ENCODE measurements at regions not wholly inside any gene's neighbourhood (a gene's known extent, or its start where the extent isn't known, plus 50 kb on each side); places are given as distances from the start of the nearest gene placed in this dataset.
"Not testable (repeated sequence)": the region's sequence is repeated elsewhere in the genome, so short reads cannot be mapped to it uniquely, and the experiment has no call there.

DNA sequence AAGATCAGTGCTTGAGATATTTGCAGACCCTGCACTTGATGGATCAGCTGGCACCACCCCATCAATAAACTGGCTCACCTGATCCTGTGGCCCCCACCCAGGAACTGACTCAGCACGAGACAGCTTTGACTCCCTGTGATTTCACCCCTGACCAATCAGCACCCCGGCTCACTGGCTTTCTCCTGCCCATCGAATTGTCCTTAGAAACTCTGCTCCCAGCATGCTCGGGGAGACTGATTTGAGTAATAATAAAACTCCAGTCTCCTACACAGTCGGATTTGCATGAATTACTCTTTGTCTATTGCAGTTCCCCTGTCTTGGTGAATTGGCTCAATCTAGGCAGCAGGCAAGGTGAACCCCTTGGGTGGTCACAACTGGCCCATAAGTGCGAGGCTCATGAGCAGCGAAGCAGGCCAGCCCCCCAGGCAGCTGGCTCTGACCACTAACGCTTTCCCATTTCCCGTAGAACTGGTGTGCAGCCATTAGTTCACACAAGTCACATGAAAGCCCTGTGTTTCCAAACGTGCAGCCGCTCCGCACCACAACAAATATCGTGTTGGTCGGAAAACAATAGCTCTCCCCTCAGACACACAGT, 79.6 kb downstream of the RSPH3 start:
- DNase-seq = no peak

DNA sequence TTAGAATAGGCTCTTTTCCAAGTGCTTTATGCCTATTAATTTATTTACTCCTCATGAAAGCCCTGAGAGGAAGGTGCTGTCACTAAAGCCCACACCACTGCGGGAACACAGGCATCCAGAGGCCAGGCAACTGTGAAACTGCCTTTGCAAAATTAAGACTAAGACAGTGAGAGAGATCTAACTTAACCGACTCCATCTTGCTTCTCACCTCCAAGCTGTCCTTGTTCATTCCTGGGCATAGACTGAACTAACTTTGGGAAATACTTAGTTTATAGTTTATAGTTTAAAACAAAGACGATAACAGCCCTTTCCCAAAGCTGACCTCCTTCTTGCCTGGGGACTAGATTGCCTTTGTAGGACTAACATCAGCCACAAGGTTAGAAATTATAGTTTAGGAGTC, 80.1 kb downstream of the RSPH3 start:
- no peak for DNase-seq

DNA sequence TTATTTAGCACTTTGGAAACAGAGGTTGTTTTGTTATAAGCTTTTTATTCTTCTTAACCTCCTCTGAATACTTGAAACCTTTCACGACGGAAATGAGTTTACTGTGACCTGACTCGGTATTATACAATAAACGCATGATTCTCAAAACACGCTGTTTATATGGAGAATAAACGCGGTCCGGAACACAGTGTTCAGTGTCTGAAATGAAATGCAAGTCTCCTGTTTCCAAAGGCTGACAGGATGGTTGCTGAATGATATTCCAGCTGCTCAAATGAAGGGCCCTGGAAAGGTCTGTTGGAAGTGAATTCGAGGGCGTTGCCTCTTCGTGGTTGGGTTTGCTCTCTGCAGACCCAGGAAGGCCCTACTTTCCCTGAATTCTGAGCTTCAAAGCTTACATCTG, 83.4 kb downstream of the RSPH3 start:
- no peak for DNase-seq

DNA sequence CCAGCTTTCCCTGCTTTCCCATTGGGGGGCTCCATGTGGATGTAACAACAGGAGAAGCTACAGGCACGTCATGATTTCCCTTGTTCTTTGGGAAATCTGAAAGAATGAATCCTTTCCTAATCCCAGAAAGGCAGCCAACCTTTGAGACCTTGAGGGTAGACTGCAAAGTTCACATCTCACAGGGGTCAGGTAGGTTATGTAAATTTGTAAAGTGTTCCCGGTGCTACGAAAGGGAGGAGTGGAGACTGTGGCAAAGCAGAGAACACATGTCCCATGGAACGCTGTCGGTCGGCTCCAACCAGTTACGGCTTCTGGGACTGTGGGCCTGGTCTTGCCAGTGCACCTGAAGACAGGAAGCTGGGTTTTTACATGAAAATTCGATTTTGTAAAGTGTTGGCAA, 85.1 kb downstream of the RSPH3 start:
- DNase-seq = no peak

DNA sequence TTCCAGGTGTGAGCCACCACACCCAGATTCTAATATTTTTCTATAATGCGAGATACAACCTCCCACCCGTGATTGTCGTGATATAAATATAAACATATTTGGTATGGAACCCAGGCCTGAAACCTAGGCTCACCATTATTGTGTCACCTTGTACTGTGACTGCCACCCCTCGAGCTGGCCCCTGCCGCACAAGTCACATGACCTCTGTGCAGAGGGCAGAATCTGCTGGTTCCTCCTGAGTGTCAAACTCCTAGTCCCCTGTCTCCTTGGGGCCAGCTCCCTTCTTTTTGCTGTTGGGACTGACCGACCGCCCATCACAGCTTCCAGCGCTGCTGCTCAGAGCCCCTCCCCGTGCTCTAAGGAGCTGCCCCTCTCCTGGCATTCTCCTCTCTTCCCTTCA, 86.4 kb downstream of the RSPH3 start:
- DNase-seq = no peak

DNA sequence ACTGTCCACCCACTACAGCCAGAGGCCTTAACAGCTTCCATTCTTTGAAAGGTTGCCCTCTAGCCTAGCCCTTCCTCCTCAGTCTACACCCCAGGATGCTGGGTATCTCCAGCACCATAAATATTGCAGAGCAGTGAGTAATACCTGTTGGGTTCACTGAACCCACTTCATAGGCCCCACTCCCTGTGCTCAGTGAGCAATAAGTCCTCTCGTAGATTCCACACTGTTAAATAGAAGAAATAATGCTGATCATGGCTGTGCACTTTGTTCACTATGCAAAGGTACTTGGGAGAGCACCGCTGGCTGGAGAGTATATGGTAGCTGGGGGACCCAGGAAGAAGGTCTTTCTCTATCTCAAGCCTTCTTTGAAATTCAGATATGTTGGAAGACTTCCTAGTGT, 87.3 kb downstream of the RSPH3 start:
- no peak for DNase-seq

DNA sequence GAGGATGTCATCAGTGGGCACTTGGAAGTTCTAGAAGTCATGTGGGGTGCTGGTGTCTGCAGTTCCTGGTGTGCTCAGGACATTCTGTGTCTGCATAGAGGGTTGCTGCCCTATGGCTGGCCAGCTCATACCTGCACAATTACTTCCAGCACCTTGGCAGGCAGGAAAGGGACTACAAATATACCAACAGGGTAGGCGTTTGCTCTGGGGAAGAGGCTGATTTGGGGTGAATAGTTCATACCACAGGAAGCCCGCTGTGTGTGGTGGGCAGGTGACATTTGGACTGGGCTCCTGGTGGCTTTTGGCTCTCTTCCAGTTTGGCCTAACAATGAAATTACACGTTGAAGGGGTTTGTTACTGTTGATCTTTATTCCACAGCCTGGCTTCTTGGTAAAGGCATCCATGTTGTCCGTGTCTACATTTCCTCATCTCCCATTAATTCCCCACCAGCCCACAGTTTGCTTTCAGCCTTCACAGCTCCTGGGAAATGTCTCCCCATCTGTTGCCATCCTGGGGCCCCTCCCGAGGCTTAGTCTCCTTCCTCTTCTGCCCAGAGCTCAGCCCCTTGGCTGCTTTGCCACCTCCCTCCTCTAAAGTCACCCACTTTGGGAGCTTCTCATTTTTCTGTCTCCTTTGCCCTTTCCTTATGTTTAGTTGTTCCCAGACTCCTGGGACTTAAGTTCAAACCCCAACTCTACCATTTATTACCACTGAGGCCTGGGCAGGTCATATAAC, 88.1 kb downstream of the RSPH3 start:
- DNase-seq = no peak

DNA sequence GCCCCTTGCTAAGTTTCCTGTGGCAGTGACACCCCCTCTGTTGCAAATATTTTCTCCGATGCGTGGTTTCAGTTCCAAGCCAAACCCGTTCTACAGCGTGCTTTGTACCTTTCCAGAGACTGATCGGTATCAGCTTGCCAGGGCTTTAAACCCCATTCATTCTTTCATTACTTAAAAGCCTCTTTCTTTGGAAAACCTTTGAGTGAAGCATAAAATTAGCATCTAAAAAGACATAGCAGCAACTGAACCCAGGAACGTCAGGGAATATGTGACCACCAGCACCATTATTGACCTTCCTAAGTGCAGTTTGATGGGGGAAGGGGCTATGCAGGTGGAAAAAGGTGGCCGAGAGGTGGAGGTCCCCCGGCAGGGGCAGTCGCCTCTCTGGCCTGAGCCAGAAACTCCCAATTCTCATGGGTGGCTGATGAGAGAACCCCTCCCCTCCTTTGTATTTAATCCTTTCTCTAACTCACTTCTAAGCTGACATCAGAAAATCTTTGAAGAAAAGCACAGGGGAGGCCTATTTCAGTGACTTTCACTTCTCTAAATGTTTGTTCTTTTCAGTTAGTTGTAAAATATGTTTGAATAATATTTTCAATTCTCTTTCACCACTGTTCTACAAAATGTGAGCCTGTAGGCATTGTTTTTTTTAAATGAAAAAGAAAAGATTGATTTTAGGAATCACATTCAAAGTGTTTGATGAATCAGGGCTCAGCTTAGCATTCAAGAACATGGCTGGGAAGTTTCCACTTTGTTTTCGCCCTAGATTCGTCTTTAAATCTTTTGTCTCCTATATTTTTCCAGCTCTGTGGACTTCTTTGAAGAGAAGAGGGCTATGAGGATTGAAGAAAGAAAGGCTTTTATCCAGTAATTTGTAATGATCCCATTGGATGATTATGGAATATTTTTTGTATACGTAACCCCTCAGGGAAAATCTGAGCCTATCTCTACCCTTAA, 89.2 kb downstream of the RSPH3 start:
- DNase-seq = no peak

DNA sequence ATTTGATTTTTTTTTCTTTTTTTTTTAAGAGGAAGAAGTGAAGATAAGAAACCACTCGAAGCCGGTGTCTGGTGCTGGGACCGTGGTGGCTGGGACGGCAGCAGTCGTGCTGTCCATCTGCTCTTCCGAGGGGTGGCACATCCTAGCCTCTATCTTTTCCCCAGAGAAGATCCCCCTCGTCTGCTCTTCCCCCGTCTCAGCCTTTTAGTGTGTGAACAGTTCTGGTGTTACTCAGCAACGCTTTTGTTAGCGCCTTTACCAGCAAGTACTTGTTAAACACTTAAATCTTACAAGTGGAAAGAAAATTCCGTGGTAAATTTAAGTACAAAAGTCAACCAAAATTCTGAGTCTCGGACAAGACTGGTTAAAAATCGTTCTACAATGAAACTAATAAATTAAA, 90.1 kb downstream of the RSPH3 start:
- no peak for DNase-seq

DNA sequence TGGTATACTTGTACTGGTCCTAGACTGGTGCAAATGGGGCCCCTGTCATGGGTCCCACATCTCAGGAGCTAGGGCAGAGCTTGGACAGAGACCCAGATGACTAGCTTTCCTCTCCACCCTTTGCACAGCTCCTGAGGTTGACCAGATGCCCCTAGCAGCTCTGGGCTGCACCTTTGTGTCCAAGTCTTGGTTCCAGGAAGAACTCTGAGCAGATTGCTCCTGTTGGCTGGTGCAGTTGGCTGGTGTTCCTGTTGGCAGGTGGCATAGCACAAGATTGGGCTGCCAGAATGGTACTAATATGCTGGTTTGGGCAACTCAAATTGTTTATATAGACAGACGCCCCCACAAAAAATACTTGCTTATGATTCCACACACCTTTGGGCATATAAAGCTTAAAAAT, 89.4 kb upstream of the EZR start:
- no peak for DNase-seq

DNA sequence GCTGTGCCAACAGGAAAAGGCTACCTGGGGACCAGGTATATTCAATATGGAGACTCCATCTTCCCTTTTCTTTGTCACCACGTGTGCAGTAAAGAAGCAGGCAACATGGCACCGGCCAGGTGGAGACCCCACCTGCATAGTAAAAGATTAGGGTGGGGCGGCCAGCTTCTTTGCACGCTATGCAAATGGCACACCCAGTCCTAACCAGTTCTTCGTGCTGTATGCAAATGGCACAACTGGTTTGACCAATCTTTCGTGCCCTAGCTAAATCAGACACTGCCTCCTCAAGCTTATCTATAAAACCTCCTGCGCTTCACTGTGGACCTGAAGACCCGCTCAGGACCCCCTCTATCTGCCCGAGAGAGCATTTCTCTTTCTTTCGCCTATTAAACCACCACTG, 88.8 kb upstream of the EZR start:
- no peak for DNase-seq

DNA sequence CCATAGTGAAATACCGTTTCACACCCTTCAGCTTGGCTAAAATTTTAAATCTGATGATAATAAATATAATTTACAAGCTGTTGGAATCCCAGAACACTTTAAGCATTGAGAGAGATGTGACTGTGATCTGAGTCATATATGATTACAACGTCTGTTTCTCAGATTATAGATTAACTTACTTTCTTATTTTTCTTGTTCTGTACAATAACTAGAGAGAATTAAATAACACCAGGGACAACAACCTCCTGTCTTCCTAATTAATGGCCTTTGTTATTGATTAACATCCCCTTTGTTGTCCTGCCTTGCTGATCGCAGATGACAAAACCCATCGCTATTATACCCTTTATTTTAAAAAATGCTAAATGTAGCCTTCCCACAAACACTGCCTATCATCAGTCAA, 87.8 kb upstream of the EZR start:
- DNase-seq = no peak

DNA sequence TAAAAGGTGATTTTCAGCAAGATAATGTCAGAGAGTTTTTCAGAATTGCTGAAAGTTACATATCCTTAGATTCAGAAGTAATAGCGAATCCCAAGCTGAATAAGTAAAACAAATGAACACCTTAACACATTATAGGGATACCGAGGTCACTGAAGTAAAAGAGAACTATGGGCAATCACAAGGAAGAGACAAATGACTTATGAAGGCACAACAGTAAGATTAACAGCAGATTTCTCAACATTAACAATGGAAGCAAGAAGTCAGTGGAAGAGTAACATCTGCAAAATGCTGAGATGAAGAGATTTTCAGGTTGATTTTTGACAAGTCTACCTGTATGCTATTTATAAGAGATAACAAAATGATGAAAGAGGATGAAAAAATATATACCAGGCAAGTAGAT, 86.1 kb upstream of the EZR start:
- DNase-seq = no peak

DNA sequence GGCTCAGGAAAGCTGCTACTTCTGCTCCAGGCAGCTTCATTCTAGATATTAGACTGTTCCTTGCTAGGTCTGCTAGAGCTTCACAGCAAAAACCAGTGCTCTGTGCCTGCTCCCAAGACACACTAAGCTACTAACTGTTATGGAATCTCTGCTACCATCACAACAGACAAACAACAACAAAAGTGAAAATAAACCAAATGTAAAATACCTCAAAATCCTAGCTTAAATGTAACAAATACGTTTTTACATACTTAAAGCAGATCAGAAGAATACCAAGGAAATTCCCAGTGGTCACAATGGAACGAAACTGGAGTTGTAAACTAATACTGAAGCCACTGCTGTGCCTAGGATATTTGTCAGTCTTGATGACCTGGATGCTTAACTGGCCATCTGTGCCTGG, 84.6 kb upstream of the EZR start:
- DNase-seq = no peak

DNA sequence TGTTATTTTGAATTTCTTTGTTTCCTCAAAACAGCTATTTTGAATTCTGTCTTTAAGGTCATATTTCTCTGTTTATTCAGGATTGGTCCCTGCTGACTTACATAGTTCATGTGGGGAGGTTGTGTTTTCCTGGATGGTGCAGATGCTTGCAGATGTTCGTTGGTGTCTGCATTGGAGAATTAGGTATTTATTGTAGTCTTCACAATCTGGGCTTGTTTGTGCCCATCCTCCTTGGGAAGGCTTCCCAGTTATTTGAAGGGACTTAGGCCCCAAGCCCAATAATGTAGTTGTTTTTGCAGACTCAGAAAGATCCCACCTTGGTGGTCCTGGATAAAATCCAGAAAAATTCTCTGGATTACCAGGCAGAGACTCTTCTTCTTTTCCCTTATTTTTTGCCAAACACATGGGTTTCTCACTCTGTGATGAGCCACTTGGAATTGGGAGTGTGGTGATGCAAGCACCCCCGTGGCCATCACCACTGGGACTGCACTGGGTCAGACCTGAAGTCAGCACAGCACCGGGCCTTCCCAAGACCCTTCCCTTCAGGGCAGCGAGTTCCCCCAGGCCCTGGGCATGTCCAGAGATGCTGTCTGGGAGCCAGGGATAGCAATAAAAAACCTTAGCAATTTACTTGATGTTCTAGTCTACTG, 81.6 kb upstream of the EZR start:
- no peak for DNase-seq

DNA sequence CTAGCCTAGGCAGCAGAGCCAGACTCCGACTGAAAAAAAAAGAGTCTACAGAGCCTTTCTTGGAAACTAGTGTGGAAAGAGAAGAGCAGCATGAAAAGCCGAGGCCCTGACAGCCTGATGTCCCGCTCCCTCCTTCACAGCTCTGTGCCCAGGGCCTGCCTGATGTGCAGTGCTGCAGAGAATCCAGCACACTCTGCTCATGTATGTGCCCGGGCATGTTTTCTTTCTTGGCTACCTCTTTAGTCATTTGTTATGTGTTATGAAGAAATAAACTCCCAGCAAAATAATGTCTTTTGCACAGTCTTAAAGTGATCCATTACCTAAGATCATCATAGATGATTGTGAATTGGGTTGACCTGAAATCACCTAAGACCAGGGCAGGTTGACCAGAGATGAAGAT, 78.1 kb upstream of the EZR start:
- no peak for DNase-seq

DNA sequence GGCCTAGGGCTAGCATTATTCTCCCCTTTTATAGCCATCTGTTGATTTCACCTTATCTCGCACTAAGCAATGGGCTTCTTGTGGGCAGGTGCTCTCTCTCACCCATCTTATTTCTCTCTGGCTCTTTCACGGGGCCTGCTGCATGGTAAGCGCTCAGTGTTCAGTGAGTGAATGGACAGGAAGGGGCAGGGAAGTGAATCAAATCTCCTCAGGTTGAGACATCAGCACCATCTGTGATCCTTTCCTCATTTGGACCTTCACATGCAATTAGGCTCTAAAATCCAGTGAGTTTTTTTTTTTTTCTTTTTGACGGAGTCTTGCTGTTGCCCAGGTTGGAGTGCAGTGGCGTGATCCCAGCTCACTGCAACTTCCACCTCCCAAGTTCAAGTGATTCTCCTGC, 76.5 kb upstream of the EZR start:
- no peak for DNase-seq

DNA sequence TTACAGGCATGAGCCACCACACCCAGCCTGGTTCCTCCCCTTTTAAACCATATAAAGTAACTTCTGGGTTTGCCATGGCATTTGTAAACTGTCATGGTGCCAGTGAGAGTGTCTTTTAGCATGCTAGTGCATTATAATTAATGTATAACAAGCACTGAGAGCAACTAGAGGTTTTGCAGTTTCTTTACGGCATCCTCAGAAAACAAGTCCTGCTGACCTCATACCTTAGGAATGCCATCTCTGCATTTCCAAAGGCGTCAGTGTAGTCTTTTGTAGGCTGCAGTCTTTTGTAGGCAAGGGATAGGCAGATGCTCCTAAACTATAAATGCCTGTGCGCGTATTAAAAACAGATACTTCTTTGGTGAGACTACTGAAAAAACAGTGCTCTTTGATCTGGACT, 75.0 kb upstream of the EZR start:
- no peak for DNase-seq

DNA sequence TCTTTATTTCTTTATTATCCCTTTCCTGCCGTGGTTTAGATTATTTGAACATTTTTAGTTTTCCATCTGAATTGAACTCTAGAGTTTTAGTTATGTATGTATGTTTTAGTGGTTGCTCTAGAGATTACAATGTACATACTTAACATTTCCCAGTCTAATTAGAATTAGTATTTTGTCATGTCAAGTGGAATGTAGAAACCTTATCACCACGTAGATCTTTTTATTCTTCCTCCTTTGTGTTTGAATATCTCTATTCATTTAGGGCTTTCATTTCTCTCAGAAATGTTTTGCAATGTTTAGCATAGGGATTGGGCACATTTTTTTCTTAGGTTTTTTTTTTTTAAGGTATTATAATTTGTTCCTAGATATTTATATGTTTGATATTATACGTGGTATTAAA, 73.1 kb upstream of the EZR start:
- DNase-seq = no peak

DNA sequence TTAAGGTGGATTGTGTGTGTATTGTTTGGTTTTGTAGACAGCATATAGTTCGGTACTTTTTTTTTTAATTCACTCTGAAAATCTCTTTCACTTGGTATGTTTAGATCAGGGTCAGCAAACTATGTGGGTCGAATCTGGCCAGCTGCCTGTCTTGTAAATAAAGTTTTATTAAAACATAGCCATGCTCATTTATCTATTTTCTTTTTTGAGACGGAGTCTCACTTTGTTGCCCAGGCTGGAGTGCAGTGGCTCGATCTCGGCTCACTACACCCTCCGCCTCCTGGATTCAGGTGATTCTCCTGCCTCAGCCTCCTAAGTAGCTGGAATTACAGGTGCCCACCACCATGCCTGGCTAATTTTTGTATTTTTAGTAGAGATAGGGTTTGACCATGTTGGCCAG, 72.4 kb upstream of the EZR start:
- DNase-seq = not testable (repeated sequence)

DNA sequence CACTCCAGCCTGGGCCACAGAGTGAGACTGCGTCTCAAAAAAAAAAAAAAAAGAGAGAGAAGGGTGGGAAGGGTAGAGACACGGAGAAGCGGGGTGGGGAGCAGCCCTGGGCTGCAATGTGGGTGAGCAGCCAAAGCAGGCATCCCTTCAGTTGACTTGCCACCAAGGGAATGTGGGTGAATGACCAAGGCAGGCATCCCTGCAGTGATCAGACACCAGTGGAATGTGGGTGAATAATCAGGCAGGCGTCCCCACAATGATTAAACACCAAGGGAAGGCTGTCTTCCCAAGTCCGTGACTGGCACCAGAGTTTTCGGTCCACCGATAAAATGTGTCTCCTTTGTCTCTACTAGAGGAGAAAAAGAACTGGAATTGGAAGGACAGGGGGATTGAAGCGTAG, 69.0 kb upstream of the EZR start:
- DNase-seq = not testable (repeated sequence)

DNA sequence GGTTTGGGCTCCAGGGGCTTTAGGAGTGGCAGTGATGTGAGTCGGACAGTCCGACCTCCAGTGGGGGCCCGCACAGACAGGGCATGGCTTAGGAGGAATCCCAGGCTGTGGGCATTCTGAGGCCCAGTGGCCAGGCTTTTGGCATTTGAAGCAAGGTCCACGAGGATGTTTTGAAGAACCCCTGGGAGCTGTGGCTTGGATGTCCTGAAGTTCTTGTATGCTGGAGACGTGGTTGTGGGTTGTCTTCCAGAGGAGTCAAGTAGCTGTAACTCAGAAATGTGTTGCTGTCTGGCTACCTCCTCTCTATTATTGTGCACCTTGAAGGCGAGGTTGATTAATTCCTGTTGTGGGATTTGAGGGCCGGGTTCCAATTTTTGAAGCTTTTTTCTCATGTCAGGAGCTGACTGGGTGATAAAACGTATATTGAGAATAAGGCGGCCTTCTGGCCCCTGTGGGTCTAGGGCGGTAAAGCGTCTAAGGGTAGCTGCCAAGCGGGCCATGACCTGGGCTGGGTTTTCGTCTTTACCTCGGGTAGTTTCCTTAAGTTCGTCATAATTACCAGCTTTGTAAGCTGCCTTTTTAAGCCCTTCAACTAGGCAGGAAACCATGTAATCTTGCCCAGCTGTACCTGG, 67.3 kb upstream of the EZR start:
- not testable (repeated sequence) for DNase-seq

DNA sequence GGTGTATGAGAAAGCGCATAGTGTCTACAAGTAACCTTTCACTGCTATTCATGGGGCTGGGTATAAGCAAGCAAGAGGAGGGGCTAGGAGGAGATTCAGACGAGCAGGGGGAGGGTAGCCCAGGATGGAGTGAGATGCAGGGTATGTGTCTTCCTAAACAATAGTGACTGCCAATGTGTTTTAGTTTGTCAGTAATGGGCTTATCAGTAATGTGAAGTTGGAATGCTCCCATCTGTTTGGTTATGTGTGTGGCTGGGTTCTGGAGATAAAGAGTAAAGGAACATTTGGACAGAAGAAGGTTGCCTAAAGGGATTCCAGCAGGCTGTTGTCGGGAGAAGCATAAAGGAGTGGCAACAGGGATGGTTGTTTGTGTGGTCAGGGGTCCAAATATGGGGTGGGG, 62.7 kb upstream of the EZR start:
- DNase-seq = not testable (repeated sequence)
